HEK293T (cell line): ENCODE measurements at regions not wholly inside any gene's neighbourhood (a gene's known extent, or its start where the extent isn't known, plus 50 kb on each side); places are given as distances from the start of the nearest gene placed in this dataset.

Source experiments
- CTCF ChIA-PET: fragments of 350-600 bp; formaldehyde crosslinking; extraction: SDS; loops from one replicate; lab custom pipeline; 2021; ENCODE audit warnings: antibody characterized with exemption, inconsistent platforms; lab: Yijun Ruan, JAX
- POLR2A ChIA-PET: fragments of 350-600 bp; formaldehyde crosslinking; extraction: SDS; loops from one replicate; lab custom pipeline; 2020; ENCODE audit warnings: antibody characterized with exemption, inconsistent platforms; lab: Yijun Ruan, JAX
- DNase-seq: peaks from one replicate; pipeline ENCODE4 v3.0.0; 2012; ENCODE audit warnings: mixed read lengths; ENCODE audit errors: extremely low spot score
- ARNT ChIP-seq: fragments of 450-650 bp; IDR thresholded peaks from 2 replicates; pipeline ENCODE4 v1.6.1; 2017; ENCODE audit warnings: mild to moderate bottlenecking
- BHLHE40 ChIP-seq: fragments of 450-650 bp; IDR thresholded peaks from 2 replicates; pipeline ENCODE4 v1.6.1; 2016; ENCODE audit warnings: mild to moderate bottlenecking, moderate library complexity, borderline replicate concordance
- CTBP1 ChIP-seq: fragments of 450-650 bp; IDR thresholded peaks from 2 replicates; pipeline ENCODE4 v1.6.1; 2016; ENCODE audit warnings: borderline replicate concordance
- ELF4 ChIP-seq: fragments of 450-650 bp; IDR thresholded peaks from 2 replicates; pipeline ENCODE4 v1.6.1; 2017; ENCODE audit warnings: antibody characterized with exemption
- FOXA1 ChIP-seq: fragments of 450-650 bp; IDR thresholded peaks from 2 replicates; pipeline ENCODE4 v1.6.1; 2016; ENCODE audit warnings: mild to moderate bottlenecking
- FOXK2 ChIP-seq: fragments of 450-650 bp; IDR thresholded peaks from 2 replicates; pipeline ENCODE4 v1.6.1; 2016; ENCODE audit warnings: mild to moderate bottlenecking
- HDGF ChIP-seq: fragments of 450-650 bp; IDR thresholded peaks from 2 replicates; pipeline ENCODE4 v1.6.1; 2017; ENCODE audit warnings: antibody characterized with exemption, borderline replicate concordance
- L3MBTL2 ChIP-seq: fragments of 450-650 bp; conservative IDR thresholded peaks from 2 replicates; pipeline ENCODE4 v1.6.1; 2016; ENCODE audit warnings: mild to moderate bottlenecking
- LEF1 ChIP-seq: fragments of 450-650 bp; IDR thresholded peaks from 2 replicates; pipeline ENCODE4 v1.6.1; 2017; ENCODE audit warnings: mild to moderate bottlenecking, borderline replicate concordance
- NFRKB ChIP-seq: fragments of 450-650 bp; IDR thresholded peaks from 2 replicates; pipeline ENCODE4 v1.6.1; 2016; ENCODE audit warnings: mild to moderate bottlenecking, moderate library complexity
- SP1 ChIP-seq: fragments of 450-650 bp; IDR thresholded peaks from 2 replicates; pipeline ENCODE4 v1.6.1; 2017
- SUZ12 ChIP-seq: fragments of 450-650 bp; IDR thresholded peaks from 2 replicates; pipeline ENCODE4 v1.6.1; 2016; ENCODE audit warnings: mild to moderate bottlenecking
- TARDBP ChIP-seq: fragments of 450-650 bp; IDR thresholded peaks from 2 replicates; pipeline ENCODE4 v1.6.1; 2016
- ZNF384 ChIP-seq: fragments of 450-650 bp; IDR thresholded peaks from 2 replicates; pipeline ENCODE4 v1.6.1; 2016
- TF ChIP-seq, protein P1 (sequence below): fragments of 450-650 bp; IDR thresholded peaks from 2 replicates; pipeline ENCODE4 v1.6.1; 2016

DNA sequence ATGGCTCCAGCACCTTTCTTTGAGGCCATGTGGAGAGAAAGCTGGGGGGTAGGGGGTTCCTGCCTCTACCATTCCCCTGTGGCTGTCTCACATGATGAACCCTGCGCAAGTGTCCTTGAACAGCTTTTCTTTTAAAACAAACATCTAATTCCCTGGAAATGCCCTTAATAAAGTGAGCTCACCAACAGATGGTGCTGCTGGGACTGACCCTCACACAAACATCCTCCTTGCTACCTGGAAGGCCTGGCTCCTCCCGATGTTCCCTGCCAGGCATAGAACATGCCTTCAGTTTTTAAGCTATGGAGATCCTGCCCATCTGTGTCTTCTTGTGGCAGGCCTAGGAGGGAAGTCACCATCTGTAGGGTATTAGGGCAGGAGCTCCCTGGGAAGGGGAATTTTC lies 60.7 kb upstream of the GATA6 start:
- ChIA-PET CTCF (interaction anchor here (0.9 to 2.0 kb wide), 4 partner anchors 9 to 111 kb away, joined by 3 to 6 read pairs (median 4); no protein-coding TSS in a partner anchor), POLR2A (interaction anchor here (0.7 kb wide), 1 partner anchor 61 kb away, joined by 3 read pairs; no protein-coding TSS in a partner anchor)
- peak; percentile 48 for DNase-seq
- no peak for TF ChIP-seq ARNT
- no peak for TF ChIP-seq SP1
- TF ChIP-seq ZNF384, result no peak
- TF ChIP-seq CTBP1, result no peak
- TF ChIP-seq HDGF, result no peak
- no peak for TF ChIP-seq TARDBP

DNA sequence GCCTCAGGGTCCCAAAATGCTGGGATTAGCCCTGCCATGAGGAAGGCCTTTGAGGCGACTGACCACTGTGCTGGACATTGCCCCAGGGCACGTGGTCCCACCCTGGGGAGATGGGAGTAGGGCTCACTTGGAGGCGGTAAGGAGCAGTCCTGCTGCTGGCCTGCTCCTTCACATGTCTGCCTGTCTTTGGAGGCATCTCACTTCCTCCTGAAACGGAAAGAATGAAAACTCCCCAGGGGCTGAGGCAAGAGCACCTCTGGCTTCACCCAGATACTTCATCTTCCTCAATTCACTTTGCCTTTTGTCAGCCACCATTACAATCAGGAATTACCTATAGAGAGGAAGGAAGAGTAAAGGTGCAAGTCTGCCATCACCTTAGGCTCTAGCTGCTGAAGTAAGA lies 59.9 kb upstream of the GATA6 start:
- POLR2A ChIA-PET, result interaction anchor here (0.7 kb wide), 1 partner anchor 60 kb away, joined by 3 read pairs; no protein-coding TSS in a partner anchor
- no peak for TF ChIP-seq SUZ12
- no peak for TF ChIP-seq BHLHE40
- TF ChIP-seq CTBP1, result no peak
- TF ChIP-seq TARDBP, result no peak
- CTCF ChIA-PET, result no interaction called here
- DNase-seq, result no peak

DNA sequence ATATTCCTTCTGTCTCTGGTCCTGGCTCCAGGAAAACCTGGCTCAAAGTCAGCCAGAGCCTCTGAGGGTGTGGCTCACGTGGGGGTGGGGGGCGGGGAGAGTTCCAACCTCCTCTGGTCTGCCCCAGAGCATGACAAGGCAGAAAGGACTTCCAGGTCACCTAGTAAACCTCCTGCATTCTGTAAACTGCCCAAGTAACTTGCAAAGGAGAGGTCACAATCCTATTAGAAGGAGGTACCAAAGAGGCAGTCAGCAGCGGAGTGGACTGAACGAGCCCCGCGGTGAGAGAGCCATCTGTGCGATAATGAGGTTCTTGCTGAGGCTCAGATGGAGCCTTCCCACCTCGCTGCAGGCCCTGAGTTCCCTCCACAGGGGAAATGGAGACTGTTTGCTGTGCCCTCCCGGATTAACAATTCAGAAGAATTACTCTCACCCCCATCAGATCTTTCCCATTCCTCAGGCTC lies 58.9 kb upstream of the GATA6 start:
- TF ChIP-seq L3MBTL2 (no peak), BHLHE40 (no peak), ARNT (no peak), FOXA1 (no peak), NFRKB (no peak), CTBP1 (no peak)
- TF ChIP-seq, protein P1, sequence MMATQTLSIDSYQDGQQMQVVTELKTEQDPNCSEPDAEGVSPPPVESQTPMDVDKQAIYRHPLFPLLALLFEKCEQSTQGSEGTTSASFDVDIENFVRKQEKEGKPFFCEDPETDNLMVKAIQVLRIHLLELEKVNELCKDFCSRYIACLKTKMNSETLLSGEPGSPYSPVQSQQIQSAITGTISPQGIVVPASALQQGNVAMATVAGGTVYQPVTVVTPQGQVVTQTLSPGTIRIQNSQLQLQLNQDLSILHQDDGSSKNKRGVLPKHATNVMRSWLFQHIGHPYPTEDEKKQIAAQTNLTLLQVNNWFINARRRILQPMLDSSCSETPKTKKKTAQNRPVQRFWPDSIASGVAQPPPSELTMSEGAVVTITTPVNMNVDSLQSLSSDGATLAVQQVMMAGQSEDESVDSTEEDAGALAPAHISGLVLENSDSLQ, result no peak
- ChIA-PET POLR2A (no interaction called here), CTCF (no interaction called here)
- DNase-seq, result no peak

DNA sequence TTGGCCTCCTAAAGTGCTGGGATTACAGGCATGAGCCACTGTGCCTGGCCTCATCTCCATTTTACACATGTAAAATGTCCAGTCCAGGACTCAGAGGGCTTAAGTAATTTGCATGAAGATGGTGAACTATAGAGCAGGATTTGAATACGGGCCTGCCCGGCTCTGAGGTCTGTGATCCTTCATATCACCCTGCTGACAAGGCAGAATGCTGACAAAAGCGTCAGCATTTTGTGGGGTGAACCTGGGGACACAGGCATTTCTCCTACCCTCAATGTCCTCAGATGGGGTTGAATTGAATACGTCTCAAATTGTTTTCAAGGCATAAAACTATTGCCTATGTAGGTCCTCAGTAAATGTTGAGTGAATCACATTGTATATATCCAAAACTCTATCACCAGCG lies 57.2 kb upstream of the GATA6 start:
- DNase-seq, result no peak
- ChIA-PET POLR2A (no interaction called here), CTCF (no interaction called here)
- no peak for TF ChIP-seq FOXA1
- no peak for TF ChIP-seq CTBP1
- no peak for TF ChIP-seq TARDBP
- TF ChIP-seq, protein P1, result no peak
- no peak for TF ChIP-seq ARNT
- TF ChIP-seq BHLHE40, result no peak
- no peak for TF ChIP-seq ELF4
- TF ChIP-seq HDGF, result no peak
- no peak for TF ChIP-seq L3MBTL2
- TF ChIP-seq SUZ12, result no peak
- no peak for TF ChIP-seq LEF1
- no peak for TF ChIP-seq NFRKB

DNA sequence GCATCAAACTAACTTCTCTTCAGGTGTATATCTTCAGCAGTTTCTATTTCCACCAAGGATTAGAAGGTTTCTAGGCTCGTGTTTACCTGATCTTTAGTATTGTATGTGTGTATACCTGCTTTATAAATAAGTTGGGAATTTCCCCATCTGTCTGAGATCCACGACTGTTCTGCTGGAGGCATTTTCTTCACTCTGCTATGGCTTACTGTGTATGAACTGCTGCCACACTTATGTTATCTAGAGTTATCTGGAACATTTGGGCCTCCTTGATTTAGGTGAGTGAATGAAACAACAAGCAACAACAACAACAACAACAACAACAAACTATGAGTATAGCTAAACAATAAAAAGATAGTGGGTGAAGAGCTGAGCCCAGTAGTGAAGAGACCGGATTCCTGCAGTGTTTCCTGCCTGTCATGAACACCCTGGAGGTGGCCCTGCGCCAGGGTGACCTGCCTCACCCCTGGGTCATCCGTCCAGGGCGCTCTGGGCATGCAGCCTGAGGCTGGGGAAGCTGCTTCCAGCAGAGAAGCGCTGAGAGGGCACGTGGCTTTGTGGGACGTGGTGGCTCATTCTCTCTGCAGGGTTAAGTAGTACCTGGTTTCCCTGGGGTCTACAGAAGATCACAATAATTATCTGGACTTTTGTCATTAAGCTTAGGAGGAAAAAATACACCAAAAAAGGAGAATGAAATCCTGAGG lies 56.1 kb upstream of the GATA6 start:
- no peak for TF ChIP-seq L3MBTL2
- no peak for TF ChIP-seq FOXK2
- TF ChIP-seq BHLHE40, result no peak
- no peak for TF ChIP-seq HDGF
- no peak for TF ChIP-seq ARNT
- no peak for TF ChIP-seq SUZ12
- TF ChIP-seq, protein P1, result no peak
- POLR2A ChIA-PET, result no interaction called here
- CTCF ChIA-PET, result interaction anchor here (0.8 kb wide), 1 partner anchor 116 kb away, joined by 3 read pairs; no protein-coding TSS in a partner anchor
- no peak for DNase-seq

DNA sequence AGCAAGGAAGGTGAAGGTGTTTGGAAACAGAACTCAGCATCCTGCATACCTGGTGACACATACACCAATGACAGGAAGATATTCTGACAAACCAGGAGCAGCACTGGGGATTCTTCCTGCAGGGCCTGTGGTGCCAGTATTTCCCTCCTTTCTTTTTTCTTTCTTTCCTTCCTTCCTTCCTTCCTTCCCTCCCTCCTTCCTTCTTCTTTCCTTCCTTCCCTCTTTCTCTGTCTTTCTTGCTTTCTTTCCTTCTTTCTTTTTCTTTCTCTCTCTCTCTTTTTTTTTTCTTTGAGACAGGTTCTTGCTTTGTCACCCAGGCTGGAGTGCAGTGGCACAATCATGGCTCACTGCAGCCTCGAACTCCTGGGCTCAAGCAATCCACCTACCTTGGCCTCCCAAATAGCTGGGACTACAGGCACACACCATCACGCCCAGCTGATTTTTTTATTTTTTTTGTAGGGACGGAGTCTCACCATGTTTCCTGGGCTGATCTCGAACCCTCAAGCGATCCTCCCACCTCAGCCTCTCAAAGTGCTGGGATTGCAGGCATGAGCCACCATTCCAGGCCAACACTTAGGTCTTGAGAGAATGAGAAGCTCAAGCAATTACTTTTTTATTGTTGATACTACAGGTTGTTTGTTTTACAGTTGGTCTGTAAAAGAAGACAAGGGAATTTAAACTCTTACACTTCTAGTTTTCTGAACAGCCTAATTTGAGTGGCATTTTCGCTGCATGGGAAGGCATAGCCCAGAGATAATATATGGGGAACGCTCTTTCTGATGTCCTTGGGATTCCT lies 54.7 kb upstream of the GATA6 start:
- TF ChIP-seq NFRKB (no peak), CTBP1 (no peak), BHLHE40 (no peak), HDGF (no peak), SP1 (no peak), LEF1 (no peak), FOXK2 (no peak), L3MBTL2 (no peak), ELF4 (no peak)
- TF ChIP-seq, protein P1, result no peak
- ChIA-PET POLR2A (no interaction called here), CTCF (no interaction called here)
- no peak for DNase-seq
